HG03442 (cell line): ENCODE measurements at regions not wholly inside any gene's neighbourhood (a gene's known extent, or its start where the extent isn't known, plus 50 kb on each side); places are given as distances from the start of the nearest gene placed in this dataset.

Experiments used
- ATAC-seq: cut with Tn5 transposase; IDR thresholded peaks from one replicate; pipeline ENCODE4 v1.9.1; 2021; ENCODE audit warnings: mild to moderate bottlenecking, moderate library complexity; ENCODE audit not compliant: unreplicated experiment

- no peak for ATAC-seq
Observed at GRCh38 chr7:85535974-85536729, 349.3 kb upstream of the SEMA3D start.

GRCh38 chr7:85529831-85530230, 343.0 kb upstream of the SEMA3D start:
- no peak for ATAC-seq

- ATAC-seq: no peak
Observed at GRCh38 chr7:85529201-85529600, 342.3 kb upstream of the SEMA3D start.

- ATAC-seq: no peak
Observed at GRCh38 chr7:85528581-85528980, 341.7 kb upstream of the SEMA3D start.

GRCh38 chr7:85525676-85526075, 338.8 kb upstream of the SEMA3D start:
- ATAC-seq: no peak

GRCh38 chr7:85522070-85522469, 335.2 kb upstream of the SEMA3D start:
- no peak for ATAC-seq

GRCh38 chr7:85521108-85521694, 334.3 kb upstream of the SEMA3D start:
- no peak for ATAC-seq

- no peak for ATAC-seq
Observed at GRCh38 chr7:85520175-85520574, 333.3 kb upstream of the SEMA3D start.

DNA sequence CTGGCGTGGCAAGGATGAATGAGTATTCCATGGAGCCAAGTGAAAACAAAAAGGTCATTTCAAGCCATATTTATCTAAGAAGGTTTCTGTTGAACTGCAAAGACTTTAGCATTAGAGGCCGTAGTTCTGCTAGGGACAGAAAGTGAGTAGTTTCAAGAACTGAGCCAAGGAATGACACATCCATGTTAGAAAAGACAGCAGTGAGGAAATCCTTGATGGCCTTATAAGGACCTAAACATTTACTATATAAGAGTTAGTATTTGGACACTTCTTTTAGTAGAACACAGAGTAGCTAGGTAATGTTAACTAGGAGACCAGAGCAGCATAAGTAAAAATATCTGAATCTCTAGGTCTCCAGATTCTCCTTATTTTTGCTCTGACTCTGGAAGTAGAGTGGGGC, 329.8 kb upstream of the SEMA3D start:
- ATAC-seq: no peak

DNA sequence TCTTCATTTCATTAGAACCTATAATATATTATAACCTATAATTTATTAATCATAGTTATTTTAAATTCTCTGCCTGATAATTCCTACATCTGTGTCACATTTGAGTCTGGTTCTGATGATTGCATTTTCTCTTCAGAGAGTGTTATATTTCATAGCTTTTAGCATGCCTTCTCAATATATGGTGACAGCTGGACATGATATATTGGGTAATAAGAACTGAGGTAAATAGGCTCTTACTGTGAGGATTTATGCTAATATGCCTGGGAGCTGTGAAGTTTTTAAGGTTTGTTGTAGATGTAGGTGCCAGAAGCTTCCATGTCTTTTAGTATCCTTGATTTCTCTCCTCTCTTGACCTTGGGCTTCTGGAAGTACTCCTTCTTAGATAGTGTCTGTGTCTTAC, 325.9 kb upstream of the SEMA3D start:
- no peak for ATAC-seq

DNA sequence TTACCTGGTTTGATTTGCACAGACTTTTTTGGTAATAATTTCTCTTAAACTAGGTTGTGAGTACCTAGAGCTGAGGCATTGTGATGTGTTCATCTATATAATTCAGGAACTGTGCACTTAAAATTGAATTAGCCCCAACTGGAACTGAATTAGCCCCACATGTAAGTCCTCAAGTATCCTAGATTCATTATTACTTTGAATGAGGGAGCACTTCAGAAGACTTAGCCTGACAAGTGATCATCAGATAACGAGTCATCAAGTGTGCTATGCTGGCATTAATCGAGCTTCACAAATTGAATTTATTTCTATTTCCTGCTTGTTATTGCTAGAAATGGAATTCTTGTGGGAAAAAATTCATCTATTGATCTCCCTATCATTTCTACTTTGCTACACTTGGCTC, 323.4 kb upstream of the SEMA3D start:
- ATAC-seq: no peak

GRCh38 chr7:85509476-85509875, 322.6 kb upstream of the SEMA3D start:
- no peak for ATAC-seq

DNA sequence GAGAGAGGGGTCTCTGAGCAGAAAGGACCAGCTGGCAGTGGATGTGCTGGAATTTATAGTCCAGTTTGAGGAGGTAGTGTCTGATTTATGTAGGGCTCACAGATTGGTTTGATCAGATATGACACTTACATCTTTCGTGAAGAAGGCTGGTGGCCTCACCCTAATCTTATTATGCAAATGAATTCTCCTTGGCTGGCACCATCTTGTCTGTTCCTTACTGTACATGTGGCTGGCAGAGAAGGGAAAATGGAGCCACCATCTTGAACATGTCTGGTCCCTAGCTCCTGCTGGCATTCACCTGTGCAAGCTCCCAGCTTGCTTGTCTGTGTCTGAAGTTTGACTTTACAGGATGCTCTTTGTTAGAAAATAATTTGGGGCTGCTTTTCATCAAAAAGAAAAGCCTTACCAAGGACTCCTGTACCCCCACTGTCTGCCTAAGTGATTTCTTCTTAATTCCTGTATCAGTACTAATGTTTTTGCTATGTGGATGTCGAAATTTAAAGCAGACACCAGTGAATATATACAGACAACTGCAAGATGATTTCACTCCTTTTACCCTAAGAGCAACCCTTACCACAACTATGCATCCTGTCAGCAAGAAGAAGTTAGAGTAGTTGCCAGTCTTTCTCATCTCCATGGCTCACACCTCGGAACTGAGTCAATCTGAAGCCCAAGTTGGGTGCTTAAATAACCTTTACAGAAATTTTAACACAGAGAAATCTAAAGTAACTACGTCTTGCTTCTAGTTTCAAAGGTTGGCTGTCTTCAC, 322.0 kb upstream of the SEMA3D start:
- ATAC-seq: no peak

DNA sequence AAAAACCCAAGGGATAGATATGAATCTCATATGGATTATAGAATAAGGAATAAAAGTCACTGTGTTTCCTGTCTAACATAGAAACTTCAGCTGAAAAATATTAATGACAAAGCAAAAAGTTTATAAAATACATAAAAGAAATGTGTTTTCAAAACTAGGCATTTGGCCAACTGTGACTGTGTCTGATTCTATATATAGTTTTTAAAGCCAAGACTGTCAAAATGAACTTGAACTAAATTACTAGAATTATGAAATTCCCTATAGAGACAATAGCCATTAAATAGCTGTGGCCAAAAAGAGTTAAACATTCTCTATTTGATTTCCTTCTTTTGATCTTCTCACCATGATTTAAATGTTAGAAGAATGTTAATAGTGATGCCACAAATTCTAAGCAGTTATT, 311.2 kb upstream of the SEMA3D start:
- ATAC-seq: no peak

DNA sequence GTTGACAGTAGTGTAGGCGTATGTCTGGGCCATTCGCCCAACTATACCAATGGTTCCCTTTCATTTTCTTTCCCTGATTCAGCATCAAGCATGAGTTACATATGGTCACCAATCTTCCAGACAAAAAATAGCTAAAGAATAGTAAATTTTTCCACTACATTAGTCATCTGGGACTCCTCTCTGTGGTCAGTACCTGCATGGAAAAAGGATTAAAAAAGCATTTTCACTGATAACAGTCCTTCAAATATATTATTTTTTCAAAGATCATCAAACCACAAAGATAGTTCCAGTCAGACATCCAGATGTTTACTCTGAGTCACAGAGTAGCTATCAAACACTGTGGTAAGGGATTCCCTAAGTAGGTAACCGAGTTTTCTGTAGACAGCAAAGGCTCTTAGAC, 302.6 kb upstream of the SEMA3D start:
- ATAC-seq: no peak

GRCh38 chr7:85488406-85488805, 301.6 kb upstream of the SEMA3D start:
- no peak for ATAC-seq

GRCh38 chr7:85483177-85483576, 296.3 kb upstream of the SEMA3D start:
- ATAC-seq: no peak

DNA sequence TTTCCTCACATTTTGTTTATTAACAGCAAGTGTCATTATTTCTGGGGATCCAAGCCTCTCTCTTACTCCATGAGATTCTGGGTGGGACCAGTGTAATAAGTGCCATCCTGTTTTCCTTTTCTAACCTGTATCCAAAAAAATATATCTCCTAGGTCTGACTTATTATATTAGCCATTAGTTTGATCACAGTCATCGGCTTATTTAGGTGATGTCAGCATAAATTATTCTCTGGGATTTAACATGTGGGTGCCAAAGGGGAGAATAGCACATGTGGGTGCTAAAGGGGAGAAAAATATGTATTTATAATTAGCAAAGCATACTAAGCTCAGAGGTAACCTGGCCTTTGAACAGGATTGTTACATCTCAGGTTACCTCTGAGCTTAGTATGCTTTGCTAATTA, 293.8 kb upstream of the SEMA3D start:
- no peak for ATAC-seq

GRCh38 chr7:85479918-85480643, 293.2 kb upstream of the SEMA3D start:
- ATAC-seq: no peak

GRCh38 chr7:85478530-85478929, 291.7 kb upstream of the SEMA3D start:
- no peak for ATAC-seq

GRCh38 chr7:85475476-85475875, 288.6 kb upstream of the SEMA3D start:
- ATAC-seq: no peak
